ENCODE measurements at regions not wholly inside any gene's neighbourhood (a gene's known extent, or its start where the extent isn't known, plus 50 kb on each side); places are given as distances from the start of the nearest gene placed in this dataset.

GRCh38 chr13:76214001-76214400, 577.9 kb downstream of the LMO7 start:
- no peak for TF ChIP-seq CTCF (IDR thresholded peaks at IDR 0.05; ENCODE audit: low read depth, low read length)
- no peak for TF ChIP-seq EZH2phosphoT487 (IDR thresholded peaks at IDR 0.05; ENCODE audit: low read depth)
- no peak overlapping the region for H2AFZ ChIP-seq (ENCODE audit: low read depth, low read length)

GRCh38 chr13:76213423-76213904, 577.3 kb downstream of the LMO7 start:
- no peak for TF ChIP-seq EZH2phosphoT487 (IDR thresholded peaks at IDR 0.05; ENCODE audit: low read depth)
- TF ChIP-seq CTCF (IDR thresholded peaks at IDR 0.05; ENCODE audit: low read depth, low read length), result no peak
- no peak overlapping the region for H3K9ac ChIP-seq (ENCODE audit: low read length)
- H3K4me1 ChIP-seq (ENCODE audit: low read length), result peaks cover 10% of the 10 kb centered on the region; the same call in 1 of the 2 replicates
- no peak overlapping the region for H3K4me3 ChIP-seq (ENCODE audit: low read length)
- H3K27ac ChIP-seq (ENCODE audit: low read length), result no peak overlapping the region
- H4K20me1 ChIP-seq (ENCODE audit: insufficient read depth, low read length), result no peaks in the 10 kb centered on the region
- no peak overlapping the region for H2AFZ ChIP-seq (ENCODE audit: low read depth, low read length)
- H3K4me2 ChIP-seq (ENCODE audit: low read length), result no peak overlapping the region; the same call in 1 of the 2 replicates
- no peaks in the 10 kb centered on the region for H3K79me2 ChIP-seq (ENCODE audit: low read length)
- no peaks in the 10 kb centered on the region for H3K9me3 ChIP-seq (ENCODE audit: insufficient read depth, low read length)
- H3K36me3 ChIP-seq (replicated peaks; ENCODE audit: low read depth, low read length), result no peaks in the 10 kb centered on the region
- H3K27me3 ChIP-seq (ENCODE audit: low read depth, low read length), result no peaks in the 10 kb centered on the region

More at GRCh38 chr13:76214001-76214400, 577.9 kb downstream of the LMO7 start:
- H3K79me2 ChIP-seq (ENCODE audit: low read length), result no peaks in the 10 kb centered on the region
- H3K27me3 ChIP-seq (ENCODE audit: low read depth, low read length), result no peaks in the 10 kb centered on the region
- H3K4me3 ChIP-seq (ENCODE audit: low read length), result no peak overlapping the region
- peaks cover 10% of the 10 kb centered on the region; the same call in 1 of the 2 replicates for H3K4me1 ChIP-seq (ENCODE audit: low read length)
- no peak overlapping the region; the same call in 1 of the 2 replicates for H3K4me2 ChIP-seq (ENCODE audit: low read length)
- no peaks in the 10 kb centered on the region for H4K20me1 ChIP-seq (ENCODE audit: insufficient read depth, low read length)
- H3K9me3 ChIP-seq (ENCODE audit: insufficient read depth, low read length), result no peaks in the 10 kb centered on the region
- no peaks in the 10 kb centered on the region for H3K36me3 ChIP-seq (replicated peaks; ENCODE audit: low read depth, low read length)
- H3K9ac ChIP-seq (ENCODE audit: low read length), result no peak overlapping the region
- no peak overlapping the region for H3K27ac ChIP-seq (ENCODE audit: low read length)

- H4K20me1 ChIP-seq (ENCODE audit: insufficient read depth, low read length), result no peaks in the 10 kb centered on the region
- H3K27ac ChIP-seq (ENCODE audit: low read length), result no peak overlapping the region
- no peak overlapping the region for H3K9ac ChIP-seq (ENCODE audit: low read length)
- no peak overlapping the region for H3K4me3 ChIP-seq (ENCODE audit: low read length)
- no peak overlapping the region for H2AFZ ChIP-seq (ENCODE audit: low read depth, low read length)
- H3K4me2 ChIP-seq (ENCODE audit: low read length), result no peak overlapping the region
- H3K4me1 ChIP-seq (ENCODE audit: low read length), result peaks cover 10% of the 10 kb centered on the region; the same call in 1 of the 2 replicates
- H3K27me3 ChIP-seq (ENCODE audit: low read depth, low read length), result no peaks in the 10 kb centered on the region
- no peaks in the 10 kb centered on the region for H3K9me3 ChIP-seq (ENCODE audit: insufficient read depth, low read length)
- H3K36me3 ChIP-seq (replicated peaks; ENCODE audit: low read depth, low read length), result no peaks in the 10 kb centered on the region
- H3K79me2 ChIP-seq (ENCODE audit: low read length), result no peaks in the 10 kb centered on the region
- TF ChIP-seq EZH2phosphoT487 (IDR thresholded peaks at IDR 0.05; ENCODE audit: low read depth) (no peak), CTCF (IDR thresholded peaks at IDR 0.05; ENCODE audit: low read depth, low read length) (no peak)
Measured at GRCh38 chr13:76210262-76210661, 574.1 kb downstream of the LMO7 start.

- H3K9me3 ChIP-seq (ENCODE audit: insufficient read depth, low read length), result no peaks in the 10 kb centered on the region
- H3K4me3 ChIP-seq (ENCODE audit: low read length), result no peak overlapping the region
- no peak for TF ChIP-seq CTCF (IDR thresholded peaks at IDR 0.05; ENCODE audit: low read depth, low read length)
- no peak for TF ChIP-seq EZH2phosphoT487 (IDR thresholded peaks at IDR 0.05; ENCODE audit: low read depth)
- no peak overlapping the region for H3K4me2 ChIP-seq (ENCODE audit: low read length)
- no peak overlapping the region for H2AFZ ChIP-seq (ENCODE audit: low read depth, low read length)
- no peaks in the 10 kb centered on the region for H4K20me1 ChIP-seq (ENCODE audit: insufficient read depth, low read length)
- no peaks in the 10 kb centered on the region for H3K36me3 ChIP-seq (replicated peaks; ENCODE audit: low read depth, low read length)
- no peaks in the 10 kb centered on the region for H3K27me3 ChIP-seq (ENCODE audit: low read depth, low read length)
- no peaks in the 10 kb centered on the region for H3K4me1 ChIP-seq (ENCODE audit: low read length)
- H3K27ac ChIP-seq (ENCODE audit: low read length), result no peak overlapping the region
- no peak overlapping the region for H3K9ac ChIP-seq (ENCODE audit: low read length)
- H3K79me2 ChIP-seq (ENCODE audit: low read length), result no peaks in the 10 kb centered on the region
Measured at GRCh38 chr13:76198568-76199163, 562.5 kb downstream of the LMO7 start.
